H1 (cell line): ENCODE measurements at regions not wholly inside any gene's neighbourhood (a gene's known extent, or its start where the extent isn't known, plus 50 kb on each side); places are given as distances from the start of the nearest gene placed in this dataset.
"Not testable (repeated sequence)": the region's sequence is repeated elsewhere in the genome, so short reads cannot be mapped to it uniquely, and the experiment has no call there.

Experiments
- CTCF ChIA-PET: fragments of 300-600 bp; sonication (Branson Sonifier 250); formaldehyde crosslinking; loops from one replicate; lab custom pipeline; 2021; ENCODE audit not compliant: partially characterized antibody; lab: Charles Lee
- POLR2A ChIA-PET: fragments of 300-600 bp; sonication (Branson Sonifier 250); formaldehyde crosslinking; loops from one replicate; lab custom pipeline; 2021; ENCODE audit warnings: inconsistent platforms; ENCODE audit not compliant: partially characterized antibody; lab: Charles Lee
- DNase-seq, 2 experiments: peaks; one replicate each; pipeline versions ENCODE4 v3.0.0 to v3.0.0-alpha.2; 2010 to 2022; ENCODE audit warnings: low spot score in 2 of 2, low read depth in 1 of 2, mixed read lengths in 1 of 2
- FAIRE-seq: peaks from 2 replicates; lab custom pipeline; 2011; peaks lifted over from hg19 to GRCh38; lab: Jason Lieb, UNC
- H2AFZ ChIP-seq: 2 replicates; pipeline ENCODE4 v1.8.1; 2012; ENCODE audit warnings: low read length, inconsistent platforms
- H2AK5ac ChIP-seq: 2 replicates; pipeline ENCODE4 v1.6.1; 2013; ENCODE audit warnings: low read depth, low read length
- H2BK120ac ChIP-seq: replicated peaks from 2 replicates; pipeline ENCODE3; 2013; ENCODE audit warnings: low read depth, low read length, inconsistent platforms
- H2BK12ac ChIP-seq: 2 replicates; pipeline ENCODE4 v1.6.1; 2013; ENCODE audit warnings: low read depth, low read length
- H2BK15ac ChIP-seq: 2 replicates; pipeline ENCODE4 v1.6.1; 2013; ENCODE audit warnings: low read length
- H2BK20ac ChIP-seq: 2 replicates; pipeline ENCODE4 v1.6.1; 2013; ENCODE audit warnings: low read length
- H2BK5ac ChIP-seq: 2 replicates; pipeline ENCODE4 v1.6.1; 2013; ENCODE audit warnings: low read depth, low read length
- H3K14ac ChIP-seq: 2 replicates; pipeline ENCODE4 v1.6.1; 2013; ENCODE audit warnings: inconsistent platforms; ENCODE audit not compliant: insufficient read length
- H3K18ac ChIP-seq: 2 replicates; pipeline ENCODE4 v1.6.1; 2013; ENCODE audit warnings: low read length; ENCODE audit errors: extremely low read depth
- H3K23ac ChIP-seq: 2 replicates; pipeline ENCODE4 v1.6.1; 2013; ENCODE audit warnings: inconsistent platforms; ENCODE audit not compliant: insufficient read length
- H3K23me2 ChIP-seq: 2 replicates; pipeline ENCODE4 v1.6.1; 2013; ENCODE audit warnings: low read depth, low read length
- H3K27ac ChIP-seq: 2 replicates; pipeline ENCODE4 v1.6.1; 2011; ENCODE audit warnings: low read depth, low read length, inconsistent platforms
- H3K27me3 ChIP-seq, 4 experiments: replicated peaks in 1 of 4; 1 replicate in 1 of 4; 2 replicates in 3 of 4; pipeline versions ENCODE4 v1.6.1 to v1.8.1; 2011 to 2013; ENCODE audit warnings: low read length in 3 of 4, mild to moderate bottlenecking in 3 of 4, inconsistent platforms in 2 of 4, mixed read lengths in 2 of 4, moderate library complexity in 1 of 4; ENCODE audit not compliant: control insufficient read depth in 3 of 4, insufficient read depth in 3 of 4; ENCODE audit errors: extremely low read depth in 1 of 4
- H3K36me3 ChIP-seq, 4 experiments: 2 replicates each; pipeline versions ENCODE4 v1.6.1 to v1.8.1; 2011 to 2013; ENCODE audit warnings: mild to moderate bottlenecking in 4 of 4, low read length in 3 of 4, moderate library complexity in 2 of 4, control low read depth in 1 of 4, inconsistent platforms in 1 of 4; ENCODE audit not compliant: insufficient read depth in 4 of 4, control insufficient read depth in 2 of 4
- H3K4ac ChIP-seq: replicated peaks from 2 replicates; pipeline ENCODE3; 2013; ENCODE audit warnings: low read length, low read depth, mixed read lengths, inconsistent platforms; ENCODE audit not compliant: insufficient read length
- H3K4me1 ChIP-seq, 4 experiments: replicated peaks in 1 of 4; 1 replicate in 1 of 4; 2 replicates in 3 of 4; pipeline versions ENCODE4 v1.6.1 to v1.8.1; 2011 to 2013; ENCODE audit warnings: low read length in 3 of 4, inconsistent platforms in 2 of 4, mixed read lengths in 1 of 4; ENCODE audit not compliant: insufficient read depth in 4 of 4, control insufficient read depth in 3 of 4
- H3K4me2 ChIP-seq, 2 experiments: 2 replicates each; pipeline versions ENCODE4 v1.6.1 to v1.8.1; 2011 to 2013; ENCODE audit warnings: low read depth in 2 of 2, low read length in 2 of 2, control low read depth in 1 of 2, inconsistent platforms in 1 of 2, mild to moderate bottlenecking in 1 of 2; ENCODE audit not compliant: insufficient read depth in 1 of 2
- H3K4me3 ChIP-seq, 4 experiments: fragments of 200-600, 300-600 bp in 1 of 4; sonication (generic), shearing (Covaris generic), sonication (Bioruptor Twin) in 1 of 4; 2 replicates each; pipeline versions ENCODE4 v1.5.1 to v1.8.1; 2011 to 2016; ENCODE audit warnings: low read length in 4 of 4, low read depth in 3 of 4, control low read depth in 2 of 4, inconsistent platforms in 2 of 4, mild to moderate bottlenecking in 2 of 4, mixed read lengths in 1 of 4, moderate library complexity in 1 of 4; ENCODE audit not compliant: insufficient read depth in 2 of 4; ENCODE audit errors: extremely low read depth in 1 of 4
- H3K56ac ChIP-seq: replicated peaks from 2 replicates; pipeline ENCODE3; 2013; ENCODE audit warnings: low read depth, mild to moderate bottlenecking, mixed read lengths, low read length, inconsistent platforms; ENCODE audit not compliant: insufficient read length
- H3K79me1 ChIP-seq: 2 replicates; pipeline ENCODE4 v1.6.1; 2013; ENCODE audit warnings: low read depth, low read length, control low read depth
- H3K79me2 ChIP-seq, 2 experiments: 2 replicates each; pipeline versions ENCODE4 v1.6.1 to v1.8.1; 2012 to 2013; ENCODE audit warnings: low read length in 2 of 2, mild to moderate bottlenecking in 2 of 2, inconsistent platforms in 1 of 2; ENCODE audit not compliant: insufficient read depth in 2 of 2, control insufficient read depth in 1 of 2
- H3K9ac ChIP-seq, 4 experiments: replicated peaks in 1 of 4; 1 replicate in 1 of 4; 2 replicates in 3 of 4; pipeline versions ENCODE4 v1.6.1 to v1.8.1; 2011 to 2013; ENCODE audit warnings: low read depth in 3 of 4, low read length in 3 of 4, control low read depth in 2 of 4, mild to moderate bottlenecking in 2 of 4, moderate library complexity in 2 of 4, inconsistent platforms in 1 of 4; ENCODE audit errors: extremely low read depth in 1 of 4
- H3K9me3 ChIP-seq, 2 experiments: 2 replicates each; pipeline versions ENCODE4 v1.6.1 to v1.8.1; 2012 to 2013; ENCODE audit warnings: mild to moderate bottlenecking in 2 of 2, moderate library complexity in 2 of 2, control low read depth in 1 of 2, inconsistent platforms in 1 of 2, low read depth in 1 of 2, low read length in 1 of 2, mixed read lengths in 1 of 2; ENCODE audit not compliant: insufficient read depth in 2 of 2
- H4K20me1 ChIP-seq, 2 experiments: replicated peaks in 1 of 2; 2 replicates each; pipeline versions ENCODE3 to v1.8.1; 2011 to 2013; ENCODE audit warnings: inconsistent platforms in 2 of 2, low read length in 2 of 2, mild to moderate bottlenecking in 1 of 2; ENCODE audit not compliant: insufficient read depth in 2 of 2, control insufficient read depth in 1 of 2
- H4K5ac ChIP-seq: 2 replicates; pipeline ENCODE4 v1.6.1; 2013; ENCODE audit warnings: low read length, low read depth, mixed read lengths, inconsistent platforms; ENCODE audit not compliant: insufficient read length
- H4K8ac ChIP-seq: 2 replicates; pipeline ENCODE4 v1.8.0; 2013; ENCODE audit warnings: mild to moderate bottlenecking, moderate library complexity, low read length, inconsistent platforms; ENCODE audit not compliant: insufficient read depth; ENCODE audit errors: extremely low read depth
- H4K91ac ChIP-seq: replicated peaks from 2 replicates; pipeline ENCODE3; 2013; ENCODE audit warnings: low read length, mixed read lengths, inconsistent platforms; ENCODE audit not compliant: insufficient read length
- WGBS, 2 experiments: shearing (Covaris generic) in 1 of 2; methylation state at CpG; one replicate each; pipeline versions ENCODE4 v1.1.6 to v1.1.7; 2013 to 2015; ENCODE audit warnings: low lambda C conversion rate in 2 of 2, mixed read lengths in 2 of 2, inconsistent platforms in 1 of 2, low coverage in 1 of 2, missing lambda C conversion rate in 1 of 2; ENCODE audit not compliant: insufficient replicate concordance in 2 of 2, insufficient coverage in 1 of 2, insufficient read length in 1 of 2; ENCODE audit errors: extremely low coverage in 1 of 2, missing lambda C conversion rate in 1 of 2; 5-methylcytosine and 5-hydroxymethylcytosine counted together

- H2AFZ ChIP-seq, H3K4me3 ChIP-seq, H3K4ac ChIP-seq, H2BK15ac ChIP-seq, H3K23ac ChIP-seq, CTCF ChIA-PET, H4K8ac ChIP-seq, POLR2A ChIA-PET, H3K9me3 ChIP-seq, H2BK120ac ChIP-seq, H3K79me1 ChIP-seq, H4K5ac ChIP-seq, H3K18ac ChIP-seq, H3K4me2 ChIP-seq, H2BK20ac ChIP-seq, H2AK5ac ChIP-seq, H3K9ac ChIP-seq, DNase-seq, H3K14ac ChIP-seq, H3K79me2 ChIP-seq, H3K56ac ChIP-seq, H3K4me1 ChIP-seq, H3K23me2 ChIP-seq, H4K20me1 ChIP-seq, FAIRE-seq, H2BK12ac ChIP-seq, H2BK5ac ChIP-seq, H3K27me3 ChIP-seq, H3K27ac ChIP-seq, H3K36me3 ChIP-seq, H4K91ac ChIP-seq: not testable (repeated sequence)
- no CpG with 5 or more reads among the region's 2 CpGs for WGBS, 2 experiments
Observed at GRCh38 chrY:18718714-18719113, 54.8 kb downstream of the HSFY2 start.

DNA sequence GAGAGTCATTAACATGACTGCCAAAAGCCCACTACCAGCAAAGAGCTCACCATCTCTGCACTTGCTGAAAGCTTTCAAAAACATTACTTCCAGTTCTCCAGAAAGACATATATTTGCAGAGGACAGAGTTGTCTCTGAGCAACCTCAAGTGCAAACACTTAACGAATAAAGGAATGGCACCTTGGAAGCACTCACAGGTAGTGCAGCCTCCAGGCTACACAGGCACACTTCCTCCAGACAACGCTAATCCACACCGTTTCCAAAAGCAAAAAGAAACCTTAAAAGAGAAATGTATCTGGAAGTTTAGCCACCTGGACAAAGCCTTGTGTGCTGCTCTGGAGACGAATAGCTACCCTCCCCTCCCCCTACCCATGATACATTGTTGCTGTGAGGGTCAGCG, 53.1 kb downstream of the HSFY2 start:
- H3K4ac ChIP-seq, FAIRE-seq, H2AFZ ChIP-seq, H4K8ac ChIP-seq, H2BK20ac ChIP-seq, H3K36me3 ChIP-seq, H3K79me1 ChIP-seq, H3K27me3 ChIP-seq, H4K20me1 ChIP-seq, H3K23ac ChIP-seq, H3K4me3 ChIP-seq, H3K27ac ChIP-seq, H2AK5ac ChIP-seq, H2BK15ac ChIP-seq, H3K9me3 ChIP-seq, H3K4me1 ChIP-seq, H3K56ac ChIP-seq, CTCF ChIA-PET, H3K4me2 ChIP-seq, H3K23me2 ChIP-seq, H2BK12ac ChIP-seq, H4K91ac ChIP-seq, H3K14ac ChIP-seq, H3K9ac ChIP-seq, H3K79me2 ChIP-seq, H2BK5ac ChIP-seq, POLR2A ChIA-PET, H3K18ac ChIP-seq, DNase-seq, H4K5ac ChIP-seq, H2BK120ac ChIP-seq: not testable (repeated sequence)
- WGBS, 2 experiments = no CpG with 5 or more reads among the region's 5 CpGs
